Stimulated activated naive CD8-positive, alpha-beta T cell treated with anti-CD3 and anti-CD28 coated beads, Interleukin-15, Interleukin-2, amounts not matched to agents 100 U/mL and 50 U/mL, for 24 hours (primary cell): ENCODE measurements at regions not wholly inside any gene's neighbourhood (a gene's known extent, or its start where the extent isn't known, plus 50 kb on each side); places are given as distances from the start of the nearest gene placed in this dataset.
"Not testable (repeated sequence)": the region's sequence is repeated elsewhere in the genome, so short reads cannot be mapped to it uniquely, and the experiment has no call there.

ENCODE experiments used
- ATAC-seq: fragments of 150-1000 bp; cut with Tn5 transposase; one replicate; pipeline ENCODE4 v1.10.0; 2021
- DNase-seq: peaks from one replicate; pipeline ENCODE4 v3.0.0; 2021

DNA sequence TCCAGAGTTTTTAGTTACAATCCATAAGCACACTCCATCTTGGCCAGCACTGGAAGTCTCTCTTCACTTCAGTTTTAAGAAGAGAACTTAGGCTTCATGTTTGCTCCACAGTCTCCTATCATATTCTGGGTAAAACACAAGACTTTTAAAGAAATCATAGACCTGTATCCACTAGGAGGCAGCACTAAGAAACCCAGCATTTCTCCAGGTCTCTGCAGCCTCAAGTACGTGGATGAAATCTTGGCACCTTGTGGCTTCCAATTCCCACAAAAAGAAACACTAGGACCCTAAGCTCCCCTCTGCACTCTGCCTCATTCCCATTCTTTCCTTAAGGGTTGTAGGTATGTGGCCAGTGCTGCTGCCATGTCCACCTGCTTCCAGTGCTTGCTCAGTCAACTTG, 367.3 kb upstream of the CASK start:
- DNase-seq (no peak), ATAC-seq (no peak)

DNA sequence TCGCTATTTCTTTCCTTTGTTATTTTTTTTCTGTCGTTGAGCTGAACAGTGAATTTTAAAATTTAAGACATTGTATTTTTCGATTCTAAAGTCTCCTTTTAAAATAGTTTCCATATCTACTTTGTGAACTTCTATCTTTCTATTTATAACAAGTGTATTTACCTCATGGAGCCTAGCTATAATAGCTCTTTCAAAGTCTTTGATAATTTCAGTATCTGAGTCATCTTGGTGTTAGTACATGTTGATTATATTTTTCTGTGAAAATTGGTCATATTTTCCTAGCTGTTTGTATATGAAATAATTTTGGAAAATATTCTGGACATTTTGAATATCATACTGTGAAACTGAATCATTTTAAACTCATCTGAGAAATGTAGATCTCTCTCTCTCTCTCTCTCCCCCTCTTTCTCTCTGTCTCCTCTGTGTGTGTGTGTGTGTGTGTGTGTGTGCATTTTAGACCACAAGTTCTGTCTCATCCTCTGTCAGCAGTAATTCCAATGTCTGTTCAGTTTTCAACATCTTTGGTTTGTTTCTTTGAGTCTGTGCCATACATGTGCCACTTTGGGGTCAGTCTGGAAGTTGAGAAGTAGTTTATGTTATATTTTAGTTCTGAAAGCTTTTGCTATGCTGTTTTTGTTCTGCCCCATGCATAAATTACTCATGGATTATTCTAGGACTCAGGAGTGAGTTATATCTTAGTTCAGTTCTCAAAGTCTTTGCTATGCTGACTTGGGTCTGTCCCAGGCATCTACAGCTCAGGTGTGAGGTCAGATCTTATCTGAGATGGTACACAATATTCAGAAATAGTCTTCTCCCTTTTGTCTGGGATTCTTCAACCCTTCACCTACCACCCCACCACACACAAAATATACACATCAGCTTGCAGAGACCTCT, 366.4 kb upstream of the CASK start:
- ATAC-seq (peak; percentile 43), DNase-seq (no peak)

DNA sequence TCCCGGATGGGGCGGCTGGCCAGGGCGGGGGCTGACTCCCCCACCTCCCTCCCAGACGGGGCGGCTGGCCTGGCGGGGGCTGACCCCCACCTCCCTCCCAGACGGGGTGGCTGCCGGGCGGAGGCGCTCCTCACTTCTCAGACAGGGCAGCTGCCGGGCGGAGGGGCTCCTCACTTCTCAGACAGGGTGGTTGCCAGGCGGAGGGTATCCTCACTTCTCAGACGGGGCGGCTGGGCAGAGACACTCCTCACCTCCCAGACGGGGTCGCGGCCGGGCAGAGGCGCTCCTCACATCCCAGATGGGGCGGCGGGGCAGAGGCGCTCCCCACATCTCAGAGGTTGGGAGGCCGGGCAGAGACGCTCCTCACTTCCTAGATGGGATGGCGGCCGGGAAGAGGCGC, 362.3 kb upstream of the CASK start:
- not testable (repeated sequence) for ATAC-seq, DNase-seq

DNA sequence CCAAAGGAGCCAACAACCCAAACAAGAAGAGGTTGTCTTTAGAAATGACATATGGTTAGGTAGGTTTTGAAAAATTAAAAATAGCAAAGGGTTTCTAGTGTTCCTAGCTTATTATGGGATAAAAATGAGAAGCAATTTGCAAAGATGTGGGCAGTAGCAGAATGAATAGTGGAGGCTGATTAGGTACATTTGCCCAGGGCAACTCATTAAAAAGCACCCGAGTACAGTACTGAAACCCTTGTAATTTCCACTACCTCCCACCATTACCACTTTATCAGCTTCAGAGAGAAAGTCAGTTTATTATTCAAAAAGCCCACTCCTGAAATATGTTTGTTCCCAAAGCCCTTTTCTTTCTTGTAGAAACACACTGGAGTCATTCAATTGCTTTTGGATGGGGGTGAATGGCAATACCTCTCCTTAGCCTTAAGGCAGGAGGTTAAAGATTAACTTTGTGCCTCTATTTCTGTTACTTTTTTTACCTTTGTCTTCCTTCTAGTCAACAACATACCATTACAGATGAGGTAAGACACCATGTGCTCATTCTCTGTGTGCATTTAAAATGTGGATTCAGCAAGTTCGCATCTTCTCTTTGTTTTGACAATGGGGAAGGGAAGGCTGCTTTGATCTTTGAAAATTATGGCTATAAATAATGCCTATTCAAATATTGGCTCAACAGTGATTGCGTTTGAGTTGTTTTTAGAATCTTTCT, 353.8 kb upstream of the CASK start:
- DNase-seq (no peak), ATAC-seq (no peak)

DNA sequence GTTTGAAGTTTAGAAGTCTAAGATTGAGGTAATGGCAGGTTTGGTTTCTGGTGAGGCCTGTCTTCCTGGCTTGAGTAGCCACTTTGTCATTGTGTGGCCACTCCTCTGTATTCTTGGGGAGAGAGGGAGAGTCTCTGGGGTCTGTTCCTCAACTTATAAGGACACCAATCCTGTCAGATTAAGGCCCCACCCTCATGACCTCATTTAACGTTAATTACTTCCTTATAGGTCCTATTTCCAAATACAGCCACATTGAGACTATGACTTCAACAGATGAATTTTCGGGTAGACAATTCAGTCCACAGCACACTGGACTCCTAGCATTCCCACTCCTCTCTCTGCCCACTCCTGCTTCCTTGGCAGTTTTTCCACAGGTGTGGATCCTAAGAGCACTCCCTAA, 350.8 kb upstream of the CASK start:
- ATAC-seq, result no peak
- no peak for DNase-seq

DNA sequence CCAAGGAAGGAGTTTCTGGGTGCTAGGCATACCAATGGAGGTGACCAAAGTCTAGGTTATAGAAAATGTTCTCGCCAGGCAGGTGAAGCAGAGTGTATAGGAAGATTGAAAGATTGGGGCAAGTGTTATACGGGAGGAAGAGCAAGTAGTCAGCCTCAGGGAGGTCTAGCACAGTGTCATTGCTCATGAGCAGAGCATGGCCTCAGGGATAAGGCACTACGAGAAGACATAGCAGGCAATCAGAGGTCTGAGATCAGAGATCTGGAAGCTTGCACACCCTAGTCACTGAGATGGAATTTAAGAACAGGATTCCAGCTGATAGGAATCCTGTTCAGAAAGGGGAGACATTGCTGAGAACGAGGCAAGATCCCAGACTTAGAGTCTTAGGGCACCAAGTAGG, 350.0 kb upstream of the CASK start:
- no peak for ATAC-seq

DNA sequence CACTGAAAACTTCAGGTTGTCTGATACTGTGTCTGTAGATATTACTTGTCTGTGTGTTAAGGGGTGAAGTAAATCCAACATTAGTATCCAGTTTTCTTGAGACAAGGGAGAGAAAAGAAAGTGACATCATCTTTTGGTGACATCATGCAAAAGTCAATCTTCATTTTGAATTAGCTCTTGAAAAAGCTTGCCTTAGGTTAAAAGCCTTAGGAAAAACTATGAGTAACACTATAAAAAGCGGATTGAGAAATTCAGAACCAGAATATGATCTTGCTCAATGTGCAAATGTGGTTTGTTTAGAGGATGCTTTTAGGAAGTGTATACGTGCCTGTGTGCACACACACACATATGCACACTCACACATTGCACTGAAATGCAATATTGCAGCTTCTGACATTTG, 345.8 kb upstream of the CASK start:
- DNase-seq (no peak), ATAC-seq (no peak)

More for the DNA sequence above, 350.0 kb upstream of the CASK start:
- no peak for DNase-seq

DNA sequence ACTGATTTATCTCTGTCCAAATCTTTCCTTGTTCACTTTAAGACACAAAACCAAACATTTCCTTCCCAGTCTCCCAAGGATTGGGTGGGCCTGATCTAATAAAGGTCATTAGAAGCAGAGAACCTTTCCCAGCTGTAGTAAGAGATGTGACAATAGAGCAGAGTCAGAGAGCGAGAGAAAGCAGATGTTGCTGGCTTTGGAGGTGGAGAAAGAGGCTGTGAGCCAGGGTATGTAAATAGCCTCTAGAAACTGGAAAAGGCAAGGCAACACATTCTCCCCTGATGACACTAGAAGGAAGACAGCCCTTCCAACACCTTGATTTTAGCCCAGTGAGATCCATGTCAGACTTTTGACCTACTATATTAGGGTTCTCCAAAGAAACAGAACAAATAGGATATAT, 337.5 kb upstream of the CASK start:
- ATAC-seq (no peak), DNase-seq (no peak)

DNA sequence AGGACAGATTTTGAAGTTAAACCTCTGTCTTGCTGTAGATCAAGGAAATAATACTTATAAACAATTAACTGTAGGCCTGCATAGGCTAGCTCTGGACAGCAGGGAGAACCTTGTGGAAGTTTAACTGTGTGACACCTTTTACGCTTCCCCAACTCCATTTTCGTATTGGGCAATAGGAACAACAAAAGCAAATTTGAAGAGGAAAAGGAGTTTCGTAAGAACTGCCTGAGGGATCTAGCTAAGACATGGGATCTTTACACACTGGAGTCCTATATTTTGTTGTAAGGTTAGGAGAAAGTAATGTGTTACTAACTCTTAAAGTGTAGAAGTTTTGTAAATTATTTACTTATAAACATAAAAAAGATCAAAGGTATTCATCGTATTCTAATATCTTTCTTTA, 324.9 kb upstream of the CASK start:
- DNase-seq, result no peak
- no peak for ATAC-seq

DNA sequence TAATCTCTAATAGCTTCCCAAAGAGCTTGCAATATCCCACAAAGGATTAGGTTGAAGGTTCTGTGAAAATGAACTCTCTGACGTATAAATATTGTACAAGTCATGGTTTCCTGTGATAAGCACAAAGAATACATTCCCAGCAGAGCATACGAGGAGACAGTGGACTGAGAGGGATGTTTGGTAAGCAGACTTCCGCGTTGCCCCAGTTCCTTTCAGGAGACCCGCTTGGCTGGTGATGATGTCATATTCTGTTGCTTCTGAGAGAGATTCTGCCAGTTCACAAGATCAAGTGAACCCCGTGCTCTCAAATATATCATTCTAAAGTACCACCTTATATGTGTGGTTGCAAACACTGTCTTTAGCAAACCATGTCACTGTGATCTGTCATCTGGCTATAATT, 323.9 kb upstream of the CASK start:
- ATAC-seq (no peak), DNase-seq (no peak)

DNA sequence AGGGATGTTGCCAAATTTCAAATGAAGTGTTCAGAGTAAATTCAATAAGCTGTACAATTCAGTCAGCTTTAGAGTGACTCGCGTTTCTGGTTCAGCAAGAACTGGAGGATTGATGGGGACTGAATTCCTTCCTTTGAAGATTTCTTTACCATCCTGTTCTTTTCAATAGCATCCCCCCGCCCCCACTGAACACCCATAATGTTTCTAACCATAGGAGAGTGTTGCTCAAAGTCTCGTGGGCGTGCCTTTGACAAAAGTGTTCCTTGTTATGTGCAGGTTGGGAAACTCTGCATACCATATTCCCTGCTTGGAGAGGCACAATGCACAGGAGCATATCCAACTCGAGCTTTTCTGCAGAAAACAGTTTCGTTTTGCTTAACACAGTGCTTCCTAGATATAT, 323.5 kb upstream of the CASK start:
- no peak for ATAC-seq
- no peak for DNase-seq

DNA sequence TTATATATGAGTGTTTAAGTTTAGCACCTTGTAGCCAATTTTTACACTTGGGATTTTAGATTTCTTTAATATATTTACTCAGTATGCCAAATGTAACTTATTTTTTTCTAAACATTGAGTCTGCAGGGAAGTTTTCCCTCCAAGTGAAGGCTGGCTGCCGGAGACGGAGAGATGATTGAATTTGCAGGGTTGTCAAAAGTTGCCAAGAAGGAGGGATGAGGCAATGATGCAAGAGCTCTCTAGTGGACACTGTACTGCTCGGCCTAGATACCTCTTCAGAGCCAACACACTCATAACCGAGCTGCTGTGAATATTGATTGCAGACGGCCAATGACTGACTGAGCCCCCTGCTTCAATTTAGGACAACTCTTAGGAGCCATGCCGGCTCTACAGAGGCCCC, 318.6 kb upstream of the CASK start:
- no peak for DNase-seq
- no peak for ATAC-seq

DNA sequence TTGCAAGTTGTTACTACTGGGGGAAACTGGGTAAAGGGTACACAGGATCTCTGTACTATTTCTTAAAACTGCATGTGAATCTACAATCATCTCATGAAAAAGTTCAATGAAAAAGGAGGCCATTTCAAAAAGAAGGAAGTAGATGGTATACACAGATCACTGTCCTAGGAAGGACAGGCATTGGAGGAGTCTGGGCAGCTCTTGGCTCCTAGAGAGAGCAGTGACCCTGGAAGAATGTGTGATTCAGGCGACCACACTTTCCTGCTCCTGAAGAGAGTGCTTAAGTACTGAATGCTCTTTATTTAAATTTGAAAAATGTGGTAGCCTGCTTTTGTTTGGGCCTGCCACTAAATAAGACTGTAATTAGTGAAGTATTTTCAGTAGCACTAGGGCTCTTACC, 318.1 kb upstream of the CASK start:
- DNase-seq, result no peak
- no peak for ATAC-seq

DNA sequence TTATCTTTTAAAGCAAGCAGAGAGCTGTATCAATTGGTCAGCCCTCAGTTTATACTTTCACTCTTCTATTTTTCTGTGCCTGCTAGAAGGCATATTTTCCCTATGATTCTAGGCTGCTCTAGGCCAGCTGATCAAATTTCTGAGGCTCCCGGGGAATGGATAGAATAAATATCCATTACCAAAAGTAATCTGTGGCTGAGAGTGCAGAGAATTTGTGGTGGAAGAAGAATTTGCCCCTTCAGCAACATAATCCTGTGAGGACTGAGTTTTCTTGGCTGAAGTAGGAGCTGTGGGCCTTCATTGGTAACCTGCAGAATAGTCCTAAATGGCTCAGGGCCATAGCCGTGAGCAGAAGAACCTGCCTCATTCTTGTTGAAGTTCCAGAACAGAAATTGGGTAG, 314.6 kb upstream of the CASK start:
- ATAC-seq, result no peak
- DNase-seq, result no peak

DNA sequence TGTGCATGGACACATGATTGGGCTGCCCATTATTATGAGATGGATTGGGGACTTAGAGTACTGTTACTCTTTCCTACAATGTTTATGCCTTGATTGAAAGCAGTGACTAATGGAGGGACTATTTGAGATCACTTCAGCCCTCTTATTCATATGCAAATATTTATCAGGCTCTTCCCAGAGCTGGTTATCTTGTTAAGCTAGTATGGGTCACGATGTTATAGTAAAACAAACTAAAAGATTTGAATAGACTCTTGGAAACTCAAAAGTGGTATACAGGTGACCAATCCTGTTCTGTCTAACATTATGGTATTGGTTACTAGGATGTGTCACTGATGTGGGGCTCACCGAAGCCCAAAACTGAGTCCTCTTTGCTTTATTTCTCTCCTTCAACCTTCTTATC, 306.2 kb upstream of the CASK start:
- DNase-seq (no peak), ATAC-seq (no peak)

DNA sequence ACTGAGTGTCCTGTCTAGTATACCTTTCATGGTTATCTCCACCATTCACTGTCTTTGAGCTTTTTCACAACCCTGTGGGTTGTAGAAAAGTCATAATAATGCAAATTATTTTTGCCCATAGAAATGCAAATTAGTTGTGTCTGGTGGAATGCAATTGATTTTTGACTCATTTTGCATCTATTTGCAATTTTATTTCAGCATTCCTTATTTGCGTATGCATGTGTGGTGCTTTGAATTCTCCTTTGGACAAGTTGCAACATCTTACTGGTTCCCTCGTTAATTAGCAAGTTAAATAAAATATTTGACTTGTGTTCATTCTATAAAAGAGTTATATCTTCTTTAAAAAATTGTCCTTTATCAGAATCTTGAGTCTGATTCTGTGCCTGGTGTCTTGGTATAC, 297.3 kb upstream of the CASK start:
- DNase-seq, result no peak
- ATAC-seq, result no peak

DNA sequence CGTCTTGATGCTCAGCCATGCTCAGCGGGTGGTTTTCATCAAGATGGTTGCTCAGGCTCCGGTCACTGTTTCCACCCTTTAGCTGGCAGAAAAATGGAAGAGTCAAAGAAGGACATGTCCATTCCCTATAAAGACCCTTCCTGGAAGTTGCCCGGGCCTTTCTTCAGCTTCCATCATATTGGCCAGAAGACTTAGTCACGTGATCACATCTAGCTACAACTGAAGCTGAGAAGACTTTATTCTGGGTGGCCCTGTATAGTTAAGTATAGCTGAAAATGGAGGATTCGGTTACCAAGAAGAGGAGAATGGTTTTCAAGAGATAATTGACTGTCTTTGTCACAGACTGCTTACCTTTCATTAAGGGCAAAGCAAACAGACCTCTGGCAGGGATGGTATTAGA, 296.7 kb upstream of the CASK start:
- DNase-seq (no peak), ATAC-seq (no peak)

DNA sequence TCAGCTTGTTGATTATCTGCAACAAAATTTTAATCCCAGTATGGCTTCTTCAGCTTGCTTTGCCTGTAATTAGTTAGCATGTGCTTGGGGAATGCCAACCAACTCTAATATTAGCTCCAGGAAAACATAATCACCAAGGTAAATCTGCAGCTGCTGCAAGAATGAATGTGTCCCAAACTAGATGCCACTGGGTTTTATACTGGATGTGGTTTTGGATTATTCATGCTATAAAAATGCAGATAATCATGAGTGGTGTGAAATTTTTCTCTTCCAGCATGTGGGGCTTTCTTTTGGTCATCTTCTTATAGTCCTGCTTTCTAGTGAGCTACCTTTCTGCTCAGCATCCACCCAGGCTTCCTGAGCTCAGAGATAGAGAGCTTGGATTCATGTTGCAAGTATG, 295.9 kb upstream of the CASK start:
- no peak for ATAC-seq
- no peak for DNase-seq

DNA sequence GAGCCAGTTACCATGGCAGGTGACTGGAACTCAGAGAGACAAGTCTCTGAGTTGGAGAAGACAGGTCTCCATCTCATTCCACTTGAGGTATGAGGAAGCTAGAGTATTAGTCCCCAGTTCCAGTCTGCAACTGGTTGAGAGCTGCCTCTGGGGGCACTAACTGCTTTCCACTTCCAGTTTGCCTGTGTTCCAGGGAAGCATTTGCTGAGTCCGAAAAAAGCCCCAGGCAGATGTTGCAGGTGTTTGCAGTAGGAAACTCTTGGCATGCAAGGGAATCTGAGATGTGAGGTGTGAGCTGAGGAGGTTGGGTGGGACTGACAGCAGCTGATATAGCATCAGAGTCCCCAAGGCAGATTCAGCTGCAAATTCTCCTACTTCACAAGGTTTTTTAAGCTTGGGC, 272.2 kb upstream of the CASK start:
- ATAC-seq, result no peak
- no peak for DNase-seq

DNA sequence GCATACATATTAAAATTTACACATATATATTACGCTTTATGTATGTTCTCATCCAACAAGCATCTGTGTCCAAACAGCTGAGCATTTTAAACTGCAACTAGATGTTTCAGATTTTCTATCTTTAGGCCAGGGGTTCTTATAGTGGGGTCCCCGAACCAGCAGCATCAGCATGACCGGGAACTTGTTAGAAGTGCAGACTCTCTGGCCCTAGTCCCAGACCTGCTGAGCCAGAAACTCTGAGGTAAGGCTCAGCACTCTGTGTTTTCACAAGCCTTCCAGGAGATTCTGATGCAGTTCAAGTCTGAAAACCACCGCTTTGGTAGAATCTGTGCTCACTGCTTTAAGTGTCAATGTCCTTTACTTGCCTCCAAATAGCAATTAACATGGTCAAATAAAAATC, 266.2 kb upstream of the CASK start:
- no peak for DNase-seq
- ATAC-seq, result no peak

DNA sequence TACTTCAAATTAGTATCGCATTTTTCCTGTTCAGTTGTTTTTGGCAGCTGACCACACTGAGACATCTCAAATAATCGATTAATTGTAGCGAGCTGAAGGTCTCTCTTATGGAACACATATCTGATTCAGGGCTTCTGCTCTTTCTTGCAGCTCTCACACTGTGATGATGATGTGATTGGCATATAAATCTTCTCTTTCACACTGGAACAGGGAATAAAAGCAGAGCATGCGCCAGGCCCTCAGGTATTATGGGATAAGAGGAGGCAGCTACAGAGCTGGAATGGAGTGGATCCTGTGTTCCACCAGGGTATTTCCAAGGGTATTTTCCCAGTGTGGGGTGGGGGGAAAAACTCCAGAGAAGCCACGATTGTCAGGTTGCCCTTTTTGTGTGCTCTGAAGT, 265.4 kb upstream of the CASK start:
- ATAC-seq, result no peak
- DNase-seq, result no peak

DNA sequence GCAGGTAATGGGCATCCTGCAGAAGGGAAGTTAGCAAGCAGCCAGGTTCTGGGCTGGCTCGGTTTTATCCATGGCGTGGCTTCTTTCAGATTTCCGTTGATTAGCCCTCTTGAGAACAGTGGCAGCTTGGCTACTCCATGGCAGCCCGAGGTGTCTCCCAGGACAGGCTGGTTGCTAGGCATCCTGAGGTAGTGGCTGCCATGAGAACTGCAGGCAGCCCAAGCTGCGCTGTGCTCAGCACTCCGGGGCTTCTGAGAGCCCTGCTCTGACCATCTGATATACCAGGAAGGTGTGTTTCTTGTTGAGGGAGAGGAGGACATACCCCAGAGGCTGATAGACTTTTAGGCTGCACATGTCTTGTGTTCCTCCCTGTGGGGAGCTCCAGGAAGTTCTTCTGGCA, 253.4 kb upstream of the CASK start:
- DNase-seq (no peak), ATAC-seq (no peak)

DNA sequence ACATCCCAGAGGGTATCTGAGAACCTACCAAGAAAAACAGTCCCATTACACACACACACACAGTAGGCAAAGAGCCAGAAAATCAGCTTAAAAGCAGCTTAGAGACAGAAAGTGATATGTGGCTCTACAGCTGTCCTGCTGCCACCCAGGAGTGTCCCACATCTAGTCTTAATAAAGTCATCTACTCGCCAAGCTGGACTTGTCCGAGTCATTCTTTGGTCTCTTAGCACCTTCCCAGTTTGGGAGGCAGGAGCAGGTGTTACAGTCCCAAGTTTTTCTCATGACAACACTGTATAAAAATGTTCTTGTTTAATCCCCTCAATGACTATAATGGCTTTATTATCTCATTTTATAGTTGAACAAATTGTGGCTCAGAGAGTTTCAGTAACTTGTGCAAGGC, 252.5 kb upstream of the CASK start:
- ATAC-seq (no peak), DNase-seq (no peak)

DNA sequence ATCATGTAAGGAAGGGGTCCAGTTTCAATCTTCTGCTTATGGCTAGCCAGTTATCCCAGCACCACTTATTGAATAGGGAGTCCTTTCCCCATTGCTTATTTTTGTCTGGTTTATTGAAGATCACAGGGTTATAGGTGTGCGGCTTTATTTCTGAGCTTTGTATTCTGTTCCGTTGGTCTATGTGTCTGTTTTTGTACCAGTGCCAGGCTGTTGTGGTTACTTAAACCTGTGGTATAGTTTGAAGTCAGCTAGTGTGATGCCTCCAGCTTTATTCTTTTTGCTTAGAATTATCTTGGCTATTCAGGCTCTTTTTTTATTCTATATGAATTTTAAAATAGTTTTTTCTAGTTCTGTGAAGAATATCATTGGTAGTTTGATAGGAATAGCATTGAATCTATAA, 234.6 kb upstream of the CASK start:
- ATAC-seq, DNase-seq: not testable (repeated sequence)
